Tibial nerve (tissue), 4 donors: ENCODE measurements at regions not wholly inside any gene's neighbourhood (a gene's known extent, or its start where the extent isn't known, plus 50 kb on each side); places are given as distances from the start of the nearest gene placed in this dataset.

Experiments
- DNase-seq, 2 donors: peaks; one replicate each; pipeline ENCODE4 v3.0.0-alpha.2; 2019; ENCODE audit warnings: low spot score in 2 of 2
- H3K27ac ChIP-seq, 4 donors: fragments of 200-600 bp; sonication (generic) in 3 of 4; one replicate each; pipeline ENCODE4 v1.5.1; 2017 to 2019; ENCODE audit warnings: mild to moderate bottlenecking in 1 of 4
- H3K27me3 ChIP-seq, 2 donors: fragments of 200-600 bp; sonication (generic) in 1 of 2; one replicate each; pipeline versions ENCODE4 v1.5.1 to v1.6.0; 2017 to 2019
- H3K36me3 ChIP-seq, 3 donors: fragments of 200-600 bp; sonication (generic); one replicate each; pipeline ENCODE4 v1.5.1; 2018 to 2019
- H3K4me1 ChIP-seq, 4 donors: fragments of 200-600 bp; sonication (generic) in 3 of 4; one replicate each; pipeline ENCODE4 v1.5.1; 2017 to 2019
- H3K4me3 ChIP-seq, 4 donors: fragments of 200-600 bp; sonication (generic) in 3 of 4; one replicate each; pipeline ENCODE4 v1.5.1; 2017 to 2019; ENCODE audit warnings: mild to moderate bottlenecking in 1 of 4, moderate library complexity in 1 of 4
- H3K9me3 ChIP-seq, 4 donors: fragments of 200-600 bp; sonication (generic) in 3 of 4; one replicate each; pipeline ENCODE4 v1.5.1; 2017 to 2019
- CTCF ChIP-seq, 5 experiments: fragments of 200-600 bp in 3 of 5; fragments of 450-650 bp in 2 of 5; sonication (generic) in 3 of 5; IDR thresholded peaks; one replicate each; pipeline ENCODE4 v1.5.1; 2016 to 2019; ENCODE audit warnings: antibody characterized with exemption in 5 of 5, mild to moderate bottlenecking in 3 of 5, moderate library complexity in 2 of 5
- EP300 ChIP-seq, 2 donors: sonication (generic); formaldehyde crosslinking; IDR thresholded peaks; one replicate each; pipeline ENCODE4 v1.6.1; 2017; ENCODE audit warnings: antibody characterized with exemption in 2 of 2, mild to moderate bottlenecking in 1 of 2
- POLR2A ChIP-seq, 2 donors: fragments of 450-650 bp; IDR thresholded peaks; one replicate each; pipeline ENCODE4 v1.6.1; 2017; ENCODE audit warnings: antibody characterized with exemption in 2 of 2, mild to moderate bottlenecking in 2 of 2, moderate library complexity in 2 of 2
- WGBS, 2 donors: methylation state at CpG; one replicate each; pipeline ENCODE4 v1.1.5; 2018; 5-methylcytosine and 5-hydroxymethylcytosine counted together

GRCh38 chr3:70728311-70728710 is 415.9 kb upstream of the MDFIC2 start:
- Histone ChIP-seq H3K36me3 (no peaks in the 10 kb centered on the region), H3K27me3 (no peaks in the 10 kb centered on the region), H3K9me3 (no peaks in the 10 kb centered on the region), H3K4me3 (no peak overlapping the region), H3K27ac (no peak overlapping the region), H3K4me1 (no peaks in the 10 kb centered on the region)
- TF ChIP-seq CTCF (IDR thresholded peaks at IDR 0.05): no peak
- TF ChIP-seq POLR2A (IDR thresholded peaks at IDR 0.05): no peak
- no peak for TF ChIP-seq EP300 (IDR thresholded peaks at IDR 0.05)
- 38 to 45% methylated on average over 1 of the region's 1 CpG for WGBS, 2 donors
- no peak for DNase-seq

- no peaks in the 10 kb centered on the region for H3K4me1 ChIP-seq
- no peaks in the 10 kb centered on the region for H3K36me3 ChIP-seq
- H3K27ac ChIP-seq: no peak overlapping the region
- no peak overlapping the region for H3K4me3 ChIP-seq
- H3K9me3 ChIP-seq: no peaks in the 10 kb centered on the region
- no peak for TF ChIP-seq CTCF (IDR thresholded peaks at IDR 0.05)
- TF ChIP-seq EP300 (IDR thresholded peaks at IDR 0.05): no peak
- TF ChIP-seq POLR2A (IDR thresholded peaks at IDR 0.05): no peak
- H3K27me3 ChIP-seq: no peaks in the 10 kb centered on the region
- 85 to 86% methylated on average over 2 of the region's 2 CpGs for WGBS, 2 donors
- DNase-seq: no peak
These were observed 414.5 kb upstream of the MDFIC2 start for GRCh38 chr3:70726961-70727360.

DNA sequence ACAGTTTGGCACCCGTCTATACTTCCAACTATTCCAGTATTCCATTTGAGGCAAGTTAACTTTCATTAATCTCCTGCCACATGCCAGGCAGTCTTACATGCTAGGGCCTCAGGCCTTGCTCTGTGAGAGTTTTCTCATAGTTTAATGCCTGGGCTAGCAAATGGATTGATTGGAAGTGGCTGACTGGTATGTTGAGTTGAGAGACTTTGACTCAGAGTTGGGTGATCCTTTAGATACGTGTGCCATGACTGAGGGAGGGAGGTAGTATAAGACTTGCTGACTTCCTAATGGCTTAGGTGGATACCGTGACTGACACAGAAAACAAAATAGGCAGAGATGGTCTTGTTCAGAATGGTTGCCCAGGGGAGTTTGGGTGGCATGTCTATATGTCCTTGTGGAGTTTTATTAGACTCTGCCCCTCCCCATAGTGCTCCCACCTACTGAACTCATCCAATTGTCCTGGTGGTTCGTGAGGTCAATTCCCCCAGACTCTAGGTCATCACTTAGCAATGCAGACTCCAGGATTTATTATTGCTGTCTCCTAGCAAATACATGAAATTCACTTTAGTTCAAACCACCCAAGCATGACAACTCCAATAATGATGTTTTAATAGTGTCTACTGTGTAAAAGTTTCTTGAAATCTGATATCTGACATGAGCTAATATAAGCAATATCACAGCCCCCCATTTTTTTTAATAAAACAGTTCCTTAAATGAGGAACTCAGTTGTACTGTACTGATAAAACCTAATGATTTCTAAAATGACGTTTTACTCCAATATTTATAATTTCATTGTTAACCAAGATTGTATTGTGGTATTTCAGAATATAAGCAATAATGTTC is 413.9 kb upstream of the MDFIC2 start:
- TF ChIP-seq POLR2A (IDR thresholded peaks at IDR 0.05) (no peak), EP300 (IDR thresholded peaks at IDR 0.05) (no peak), CTCF (IDR thresholded peaks at IDR 0.05) (no peak)
- no peak for DNase-seq
- Histone ChIP-seq H3K27me3 (no peaks in the 10 kb centered on the region), H3K9me3 (no peaks in the 10 kb centered on the region), H3K27ac (no peak overlapping the region), H3K36me3 (no peaks in the 10 kb centered on the region), H3K4me3 (no peak overlapping the region), H3K4me1 (no peaks in the 10 kb centered on the region)
- WGBS, 2 donors: 84% methylated on average over 5 of the region's 5 CpGs

DNA sequence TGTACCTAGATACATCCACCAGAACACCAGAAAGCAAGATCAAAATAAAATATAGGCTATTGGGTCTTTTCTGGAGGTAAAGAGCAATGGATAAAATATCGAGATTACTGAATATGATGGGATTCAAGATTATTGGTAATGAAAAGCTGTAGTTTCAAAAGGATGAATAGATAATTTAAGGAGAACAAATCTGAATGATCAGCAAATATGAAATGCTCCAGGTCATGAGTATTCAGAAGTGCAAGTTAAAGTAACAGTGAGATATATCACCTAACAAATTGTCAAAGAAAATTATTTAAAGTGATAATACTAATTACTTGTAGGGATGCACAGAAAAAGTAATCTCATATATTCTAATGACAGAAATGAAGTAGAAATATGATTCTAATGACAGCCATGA is 409.6 kb upstream of the MDFIC2 start:
- TF ChIP-seq CTCF (IDR thresholded peaks at IDR 0.05) (no peak), POLR2A (IDR thresholded peaks at IDR 0.05) (no peak), EP300 (IDR thresholded peaks at IDR 0.05) (no peak)
- H3K27ac ChIP-seq: no peak overlapping the region
- peaks cover 0 to 2% (median 0%) of the 10 kb centered on the region in 4 donors for H3K4me1 ChIP-seq
- no peaks in the 10 kb centered on the region for H3K36me3 ChIP-seq
- no peak overlapping the region for H3K4me3 ChIP-seq
- no peaks in the 10 kb centered on the region for H3K27me3 ChIP-seq
- DNase-seq: no peak
- WGBS, 2 donors: 93 to 100% methylated on average over 1 of the region's 1 CpG
- no peaks in the 10 kb centered on the region for H3K9me3 ChIP-seq

- peak; percentile 15 to 41 for DNase-seq
- Histone ChIP-seq H3K4me1 (peaks cover 0 to 7% (median 0%) of the 10 kb centered on the region in 4 donors), H3K9me3 (peaks cover 0 to 19% (median 0%) of the 10 kb centered on the region in 4 donors), H3K4me3 (no peak overlapping the region), H3K36me3 (no peaks in the 10 kb centered on the region), H3K27me3 (no peaks in the 10 kb centered on the region), H3K27ac (no peak overlapping the region)
- TF ChIP-seq CTCF (IDR thresholded peaks at IDR 0.05) (peak in 4 of 5 experiments; percentile 28 to 60 (median 44)), EP300 (IDR thresholded peaks at IDR 0.05) (peak; percentile 76 to 80), POLR2A (IDR thresholded peaks at IDR 0.05) (no peak)
- WGBS, 2 donors: 19 to 21% methylated on average over 4 of the region's 4 CpGs
These were observed 404.4 kb upstream of the MDFIC2 start for GRCh38 chr3:70716832-70717231.
